ENCODE measurements at regions not wholly inside any gene's neighbourhood (a gene's known extent, or its start where the extent isn't known, plus 50 kb on each side); places are given as distances from the start of the nearest gene placed in this dataset.

DNA sequence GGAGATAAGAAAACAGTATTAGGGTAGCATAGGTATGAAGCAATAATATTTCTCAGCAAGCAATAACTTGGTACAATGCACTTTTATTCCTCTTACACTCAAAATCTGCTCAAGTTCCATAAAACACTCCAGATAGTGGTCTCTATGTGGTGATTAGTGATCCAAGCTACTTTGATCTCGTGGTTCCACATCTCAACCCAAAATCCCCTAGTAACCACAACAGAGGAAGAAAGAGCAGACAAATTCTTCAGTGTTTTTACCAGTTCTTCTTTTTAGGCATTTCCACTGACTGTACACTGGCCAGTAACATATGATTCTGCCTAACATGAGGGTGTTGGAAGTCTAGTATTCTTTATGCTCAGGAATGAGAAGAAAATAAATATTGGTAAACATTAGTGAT is 309.0 kb upstream of the PTCHD4 start:
- DNase-seq (ENCODE audit: low read depth), result no peak
- no peaks in the 10 kb centered on the region for H3K27me3 ChIP-seq (ENCODE audit: control insufficient read depth, insufficient read depth, low read length)
- TF ChIP-seq, protein P1, sequence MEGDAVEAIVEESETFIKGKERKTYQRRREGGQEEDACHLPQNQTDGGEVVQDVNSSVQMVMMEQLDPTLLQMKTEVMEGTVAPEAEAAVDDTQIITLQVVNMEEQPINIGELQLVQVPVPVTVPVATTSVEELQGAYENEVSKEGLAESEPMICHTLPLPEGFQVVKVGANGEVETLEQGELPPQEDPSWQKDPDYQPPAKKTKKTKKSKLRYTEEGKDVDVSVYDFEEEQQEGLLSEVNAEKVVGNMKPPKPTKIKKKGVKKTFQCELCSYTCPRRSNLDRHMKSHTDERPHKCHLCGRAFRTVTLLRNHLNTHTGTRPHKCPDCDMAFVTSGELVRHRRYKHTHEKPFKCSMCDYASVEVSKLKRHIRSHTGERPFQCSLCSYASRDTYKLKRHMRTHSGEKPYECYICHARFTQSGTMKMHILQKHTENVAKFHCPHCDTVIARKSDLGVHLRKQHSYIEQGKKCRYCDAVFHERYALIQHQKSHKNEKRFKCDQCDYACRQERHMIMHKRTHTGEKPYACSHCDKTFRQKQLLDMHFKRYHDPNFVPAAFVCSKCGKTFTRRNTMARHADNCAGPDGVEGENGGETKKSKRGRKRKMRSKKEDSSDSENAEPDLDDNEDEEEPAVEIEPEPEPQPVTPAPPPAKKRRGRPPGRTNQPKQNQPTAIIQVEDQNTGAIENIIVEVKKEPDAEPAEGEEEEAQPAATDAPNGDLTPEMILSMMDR (IDR thresholded peaks at IDR 0.05; ENCODE audit: insufficient read depth, low read length, severe bottlenecking), result no peak
- no peak overlapping the region for H3K4me3 ChIP-seq (ENCODE audit: low read depth, low read length)
- no peak for FAIRE-seq
- H3K36me3 ChIP-seq (ENCODE audit: control insufficient read depth, insufficient read depth, low read length), result no peaks in the 10 kb centered on the region

DNA sequence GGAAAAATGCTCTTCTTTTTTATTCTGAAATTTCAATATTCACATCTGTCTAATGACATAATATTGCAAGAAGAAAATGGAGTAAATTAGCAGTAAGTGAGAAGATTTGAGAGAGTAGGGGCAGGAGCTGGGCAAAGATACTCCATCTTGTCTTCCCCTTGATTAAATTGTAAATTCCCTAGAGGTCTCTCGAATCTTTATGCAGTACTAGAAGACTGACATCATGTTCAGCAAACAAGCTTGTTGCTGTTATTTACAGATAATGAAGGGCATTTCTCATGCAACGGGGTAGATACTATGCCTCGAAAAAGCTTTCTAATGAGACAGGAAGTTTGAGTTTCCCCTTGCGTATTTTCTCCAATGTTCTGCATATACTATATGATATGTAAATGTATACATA is 306.9 kb upstream of the PTCHD4 start:
- FAIRE-seq, result no peak
- TF ChIP-seq, protein P1 (IDR thresholded peaks at IDR 0.05; ENCODE audit: insufficient read depth, low read length, severe bottlenecking), result no peak
- no peaks in the 10 kb centered on the region for H3K27me3 ChIP-seq (ENCODE audit: control insufficient read depth, insufficient read depth, low read length)

DNA sequence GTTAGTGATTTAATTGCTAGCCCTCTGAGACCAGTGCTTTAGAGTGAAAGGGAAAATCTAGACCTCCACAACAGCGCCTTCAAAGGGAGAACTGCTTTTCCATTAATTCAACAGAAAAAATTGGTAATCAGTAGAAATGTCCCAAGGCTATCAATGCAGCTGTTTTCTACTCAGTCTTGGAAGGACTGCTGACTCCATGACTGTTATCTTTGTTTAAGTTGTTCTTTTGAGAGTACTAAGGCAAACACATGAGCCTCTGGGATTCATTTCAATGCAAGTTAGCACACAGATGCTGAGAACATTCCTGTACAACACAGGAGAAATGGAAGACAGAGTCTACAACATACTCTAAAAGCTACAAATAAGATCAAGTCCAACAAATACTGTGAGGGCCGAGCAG is 301.7 kb upstream of the PTCHD4 start:
- TF ChIP-seq, protein P1 (IDR thresholded peaks at IDR 0.05; ENCODE audit: insufficient read depth, low read length, severe bottlenecking), result no peak
- no peaks in the 10 kb centered on the region for H3K27me3 ChIP-seq (ENCODE audit: control insufficient read depth, insufficient read depth, low read length)
- FAIRE-seq (no peak), DNase-seq (ENCODE audit: low read depth) (no peak)
- no peak overlapping the region for H3K4me3 ChIP-seq (ENCODE audit: low read depth, low read length)
- no peaks in the 10 kb centered on the region for H3K36me3 ChIP-seq (ENCODE audit: control insufficient read depth, insufficient read depth, low read length)

More for the DNA sequence above, 306.9 kb upstream of the PTCHD4 start:
- Histone ChIP-seq H3K36me3 (ENCODE audit: control insufficient read depth, insufficient read depth, low read length) (no peaks in the 10 kb centered on the region), H3K4me3 (ENCODE audit: low read depth, low read length) (no peak overlapping the region)
- no peak for DNase-seq (ENCODE audit: low read depth)

DNA sequence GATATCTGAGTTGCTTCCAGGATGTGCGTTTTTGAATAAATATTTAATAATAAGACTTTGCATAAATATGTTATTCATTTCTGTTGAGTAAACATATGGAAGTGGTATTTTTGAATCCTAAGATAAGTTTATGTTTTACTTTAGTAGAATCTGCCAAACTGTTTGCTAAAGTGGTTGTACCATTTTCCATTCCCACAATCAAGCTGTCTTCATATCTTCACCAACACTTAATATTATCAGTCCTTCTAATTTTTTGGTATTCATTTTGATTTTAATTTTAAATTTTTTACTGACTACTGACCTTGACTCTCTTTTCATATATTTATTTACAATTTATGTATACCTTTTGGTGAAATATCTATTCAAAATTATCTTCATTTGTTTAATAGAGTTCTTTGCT is 293.9 kb upstream of the PTCHD4 start:
- FAIRE-seq, result no peak
- no peaks in the 10 kb centered on the region for H3K27me3 ChIP-seq (ENCODE audit: control insufficient read depth, insufficient read depth, low read length)
- H3K4me3 ChIP-seq (ENCODE audit: low read depth, low read length), result no peak overlapping the region
- TF ChIP-seq, protein P1 (IDR thresholded peaks at IDR 0.05; ENCODE audit: insufficient read depth, low read length, severe bottlenecking), result no peak
- no peaks in the 10 kb centered on the region for H3K36me3 ChIP-seq (ENCODE audit: control insufficient read depth, insufficient read depth, low read length)
- no peak for DNase-seq (ENCODE audit: low read depth)

DNA sequence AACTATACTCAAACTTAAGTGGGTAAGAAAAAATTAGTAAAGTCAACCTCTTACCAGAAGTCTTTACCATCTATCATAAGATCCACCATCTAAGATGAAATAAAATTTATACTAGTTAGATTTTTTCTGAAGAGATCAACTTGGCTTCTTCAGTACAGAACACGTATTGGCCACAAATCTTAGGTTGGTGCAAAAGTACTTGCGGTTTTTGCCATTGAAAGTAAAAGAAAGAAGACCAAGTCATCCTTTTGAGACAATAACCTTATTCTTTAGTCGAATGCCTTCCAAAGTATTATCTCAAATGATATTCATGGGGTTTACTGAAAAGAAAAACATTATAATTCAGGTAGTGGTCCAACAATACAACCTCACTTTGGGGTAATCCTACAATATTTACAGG is 292.6 kb upstream of the PTCHD4 start:
- no peaks in the 10 kb centered on the region for H3K27me3 ChIP-seq (ENCODE audit: control insufficient read depth, insufficient read depth, low read length)
- H3K4me3 ChIP-seq (ENCODE audit: low read depth, low read length), result no peak overlapping the region
- no peak for FAIRE-seq
- H3K36me3 ChIP-seq (ENCODE audit: control insufficient read depth, insufficient read depth, low read length), result no peaks in the 10 kb centered on the region
- no peak for DNase-seq (ENCODE audit: low read depth)
- TF ChIP-seq, protein P1 (IDR thresholded peaks at IDR 0.05; ENCODE audit: insufficient read depth, low read length, severe bottlenecking), result no peak

DNA sequence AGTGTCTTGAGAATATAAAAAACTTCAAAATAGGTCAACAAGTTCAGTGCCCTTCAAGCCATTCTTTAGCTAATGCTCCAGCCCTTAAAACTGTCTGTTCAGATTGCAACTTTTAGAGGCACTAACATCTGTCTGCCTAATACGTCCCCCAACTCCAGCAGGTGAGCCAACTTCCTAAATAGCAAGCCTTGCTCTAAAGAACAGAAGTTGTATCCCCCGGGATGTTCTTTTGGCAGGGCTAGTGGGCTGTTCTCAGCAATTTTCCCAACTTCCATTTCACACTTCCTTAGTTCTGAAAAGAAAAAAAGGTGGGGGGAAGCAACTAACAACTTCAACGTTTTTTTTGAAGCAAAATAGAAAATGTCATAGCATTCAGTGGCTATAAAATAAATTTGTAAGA is 290.0 kb upstream of the PTCHD4 start:
- Histone ChIP-seq H3K27me3 (ENCODE audit: control insufficient read depth, insufficient read depth, low read length) (no peaks in the 10 kb centered on the region), H3K36me3 (ENCODE audit: control insufficient read depth, insufficient read depth, low read length) (no peaks in the 10 kb centered on the region), H3K4me3 (ENCODE audit: low read depth, low read length) (no peak overlapping the region)
- FAIRE-seq, result no peak
- no peak for DNase-seq (ENCODE audit: low read depth)
- TF ChIP-seq, protein P1 (IDR thresholded peaks at IDR 0.05; ENCODE audit: insufficient read depth, low read length, severe bottlenecking), result no peak
